B cell (primary cell): ENCODE measurements at regions not wholly inside any gene's neighbourhood (a gene's known extent, or its start where the extent isn't known, plus 50 kb on each side); places are given as distances from the start of the nearest gene placed in this dataset.

Experiments
- ATAC-seq: fragments of 200-7000 bp; cut with Tn5 transposase; one replicate; pipeline ENCODE4 v1.10.0; 2021; ENCODE audit warnings: low read depth, mild to moderate bottlenecking, moderate number of reproducible peaks, moderate library complexity
- CTCF ChIA-PET: fragments of 350-600 bp; sonication (Branson Sonifier 250); formaldehyde crosslinking; loops from one replicate; lab custom pipeline; 2021; ENCODE audit warnings: antibody characterized with exemption, inconsistent platforms; lab: Charles Lee
- POLR2A ChIA-PET: fragments of 350-600 bp; sonication (Branson Sonifier 250); formaldehyde crosslinking; loops from one replicate; lab custom pipeline; 2021; ENCODE audit warnings: antibody characterized with exemption; lab: Charles Lee
- DNase-seq: peaks from one replicate; pipeline ENCODE4 v3.0.0; 2013
- H2AFZ ChIP-seq: 2 replicates; pipeline ENCODE4 v1.6.1; 2012; ENCODE audit warnings: mild to moderate bottlenecking, low read depth, low read length; ENCODE audit not compliant: insufficient read depth, poor library complexity, severe bottlenecking
- H3K27ac ChIP-seq, 2 donors: 1 replicate in 1 of 2; 2 replicates in 1 of 2; pipeline ENCODE4 v1.5.1; 2012 to 2013; ENCODE audit warnings: low read length in 2 of 2, mild to moderate bottlenecking in 2 of 2, moderate library complexity in 1 of 2
- H3K27me3 ChIP-seq, 4 experiments: fragments of 200-600 bp in 1 of 4; sonication (generic) in 1 of 4; replicated peaks in 1 of 4; 1 replicate in 2 of 4; 2 replicates in 2 of 4; pipeline versions ENCODE4 v1.6.1 to v1.7.0; 2013 to 2016; ENCODE audit warnings: low read length in 3 of 4, mild to moderate bottlenecking in 2 of 4, mixed read lengths in 1 of 4, moderate library complexity in 1 of 4; ENCODE audit not compliant: insufficient read depth in 4 of 4, control insufficient read depth in 3 of 4; ENCODE audit errors: control extremely low read depth in 1 of 4
- H3K36me3 ChIP-seq, 2 experiments: replicated peaks in 1 of 2; 1 replicate in 1 of 2; 2 replicates in 1 of 2; pipeline versions ENCODE4 v1.6.1 to v1.7.1; 2013; ENCODE audit warnings: low read length in 1 of 2; ENCODE audit not compliant: insufficient read depth in 2 of 2, control insufficient read depth in 1 of 2; ENCODE audit errors: control extremely low read depth in 1 of 2, extremely low read depth in 1 of 2
- H3K4me1 ChIP-seq, 2 donors: fragments of 200-600 bp in 1 of 2; sonication (generic) in 1 of 2; 1 replicate in 1 of 2; 2 replicates in 1 of 2; pipeline versions ENCODE4 v1.5.1 to v1.6.1; 2013 to 2017; ENCODE audit warnings: low read length in 2 of 2; ENCODE audit not compliant: control insufficient read depth in 2 of 2, insufficient read depth in 2 of 2
- H3K4me2 ChIP-seq: replicated peaks from 2 replicates; pipeline ENCODE3; 2012; ENCODE audit warnings: mild to moderate bottlenecking, low read depth, low read length; ENCODE audit not compliant: poor library complexity, severe bottlenecking
- H3K4me3 ChIP-seq, 5 experiments: fragments of 200-600 bp in 1 of 5; sonication (generic) in 1 of 5; 1 replicate in 3 of 5; 2 replicates in 2 of 5; pipeline versions ENCODE4 v1.5.1 to v1.7.0; 2011 to 2016; ENCODE audit warnings: low read length in 4 of 5, mild to moderate bottlenecking in 4 of 5, low read depth in 2 of 5, control low read depth in 1 of 5, moderate library complexity in 1 of 5; ENCODE audit not compliant: insufficient read depth in 1 of 5; ENCODE audit errors: control extremely low read depth in 1 of 5, extremely low read depth in 1 of 5
- H3K79me2 ChIP-seq: fragments of 200-600 bp; sonication (generic); one replicate; pipeline ENCODE4 v1.6.0; 2016; ENCODE audit warnings: low read length; ENCODE audit not compliant: control insufficient read depth, insufficient read depth
- H3K9ac ChIP-seq: fragments of 200-600 bp; sonication (generic); 2 replicates; pipeline ENCODE4 v1.6.1; 2017; ENCODE audit warnings: mild to moderate bottlenecking, low read length, moderate library complexity
- H3K9me3 ChIP-seq, 3 donors: one replicate each; pipeline versions ENCODE4 v1.6.1 to v1.7.1; 2013; ENCODE audit warnings: low read length in 2 of 3; ENCODE audit not compliant: control insufficient read depth in 2 of 3, insufficient read depth in 1 of 3; ENCODE audit errors: control extremely low read depth in 1 of 3
- H4K20me1 ChIP-seq: 2 replicates; pipeline ENCODE4 v1.6.0; 2012; ENCODE audit warnings: mild to moderate bottlenecking, low read length; ENCODE audit not compliant: insufficient read depth, control insufficient read depth, poor library complexity, severe bottlenecking
- H3K27ac Mint-ChIP-seq: one replicate; pipeline ENCODE4 v1.8.0; 2021; ENCODE audit warnings: mixed read lengths
- H3K27me3 Mint-ChIP-seq: one replicate; pipeline ENCODE4 v1.8.0; 2021; ENCODE audit warnings: mixed read lengths
- H3K4me1 Mint-ChIP-seq: one replicate; pipeline ENCODE4 v1.8.0; 2021; ENCODE audit warnings: mixed read lengths
- H3K4me3 Mint-ChIP-seq: one replicate; pipeline ENCODE4 v1.8.0; 2021; ENCODE audit warnings: mixed read lengths
- H3K9me3 Mint-ChIP-seq: one replicate; pipeline ENCODE4 v1.8.0; 2022; ENCODE audit warnings: mixed read lengths; ENCODE audit not compliant: insufficient read depth
- EZH2 ChIP-seq: IDR thresholded peaks from 2 replicates; pipeline ENCODE4 v1.6.1; 2012; ENCODE audit warnings: borderline replicate concordance, low read depth, mild to moderate bottlenecking, moderate library complexity, low read length; ENCODE audit not compliant: insufficient read depth, poor library complexity, severe bottlenecking
- WGBS: methylation state at CpG from one replicate; pipeline ENCODE4 v1.1.5; 2013; ENCODE audit warnings: missing lambda C conversion rate; ENCODE audit not compliant: insufficient coverage; 5-methylcytosine and 5-hydroxymethylcytosine counted together
- intact Hi-C: fragments of 100-400 bp; cut with micrococcal nuclease; formaldehyde crosslinking; loops from one replicate; pipeline ENCODE4 v1.10.0; 2022
- TF ChIP-seq, protein P1 (sequence below): fragments of 200-600 bp; IDR thresholded peaks from one replicate; pipeline ENCODE4 v1.8.0; 2022; ENCODE audit warnings: antibody characterized with exemption, mild to moderate bottlenecking

DNA sequence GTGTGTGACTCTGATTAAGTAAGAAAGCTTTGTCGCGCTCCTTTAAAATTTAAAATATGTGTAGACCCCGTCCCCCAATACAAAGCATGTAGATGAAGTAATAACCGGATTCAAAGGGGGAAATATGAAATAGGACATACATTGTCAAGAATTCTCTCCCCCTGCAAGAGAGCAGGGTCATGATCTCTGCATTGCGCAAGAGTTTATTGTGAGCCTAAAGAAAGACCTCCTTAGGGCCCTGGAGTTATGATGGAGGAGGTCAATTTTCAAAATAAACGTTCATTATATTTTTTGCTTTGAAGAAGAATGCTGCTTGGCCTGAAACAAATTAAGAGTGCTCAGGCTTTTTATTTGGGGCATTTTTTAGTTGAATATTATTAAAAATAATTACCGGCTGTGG, 235.0 kb downstream of the SHOX2 start:
- Histone ChIP-seq H3K27ac (no peak overlapping the region), H4K20me1 (no peaks in the 10 kb centered on the region), H3K9me3 (no peaks in the 10 kb centered on the region), H3K27me3 (no peaks in the 10 kb centered on the region), H3K36me3 (no peaks in the 10 kb centered on the region), H3K9ac (no peak overlapping the region), H2AFZ (no peak overlapping the region), H3K4me3 (no peak overlapping the region), H3K4me2 (no peak overlapping the region), H3K4me1 (no peaks in the 10 kb centered on the region), H3K79me2 (no peaks in the 10 kb centered on the region)
- H3K9me3 Mint-ChIP-seq = no peaks in the 10 kb centered on the region
- ATAC-seq (no peak), DNase-seq (no peak)
- H3K4me1 Mint-ChIP-seq = no peaks in the 10 kb centered on the region
- intact Hi-C loops = no loop called here
- ChIA-PET CTCF (interaction anchor here (1.2 kb wide), 1 partner anchor 12 kb away, joined by 4 read pairs; no protein-coding TSS in a partner anchor), POLR2A (no interaction called here)
- no peak overlapping the region for H3K27ac Mint-ChIP-seq
- TF ChIP-seq EZH2 = no peak
- TF ChIP-seq, protein P1, sequence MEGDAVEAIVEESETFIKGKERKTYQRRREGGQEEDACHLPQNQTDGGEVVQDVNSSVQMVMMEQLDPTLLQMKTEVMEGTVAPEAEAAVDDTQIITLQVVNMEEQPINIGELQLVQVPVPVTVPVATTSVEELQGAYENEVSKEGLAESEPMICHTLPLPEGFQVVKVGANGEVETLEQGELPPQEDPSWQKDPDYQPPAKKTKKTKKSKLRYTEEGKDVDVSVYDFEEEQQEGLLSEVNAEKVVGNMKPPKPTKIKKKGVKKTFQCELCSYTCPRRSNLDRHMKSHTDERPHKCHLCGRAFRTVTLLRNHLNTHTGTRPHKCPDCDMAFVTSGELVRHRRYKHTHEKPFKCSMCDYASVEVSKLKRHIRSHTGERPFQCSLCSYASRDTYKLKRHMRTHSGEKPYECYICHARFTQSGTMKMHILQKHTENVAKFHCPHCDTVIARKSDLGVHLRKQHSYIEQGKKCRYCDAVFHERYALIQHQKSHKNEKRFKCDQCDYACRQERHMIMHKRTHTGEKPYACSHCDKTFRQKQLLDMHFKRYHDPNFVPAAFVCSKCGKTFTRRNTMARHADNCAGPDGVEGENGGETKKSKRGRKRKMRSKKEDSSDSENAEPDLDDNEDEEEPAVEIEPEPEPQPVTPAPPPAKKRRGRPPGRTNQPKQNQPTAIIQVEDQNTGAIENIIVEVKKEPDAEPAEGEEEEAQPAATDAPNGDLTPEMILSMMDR = no peak
- WGBS = 100% methylated on average over 1 of the region's 7 CpGs
- no peaks in the 10 kb centered on the region for H3K27me3 Mint-ChIP-seq
- H3K4me3 Mint-ChIP-seq = no peak overlapping the region

DNA sequence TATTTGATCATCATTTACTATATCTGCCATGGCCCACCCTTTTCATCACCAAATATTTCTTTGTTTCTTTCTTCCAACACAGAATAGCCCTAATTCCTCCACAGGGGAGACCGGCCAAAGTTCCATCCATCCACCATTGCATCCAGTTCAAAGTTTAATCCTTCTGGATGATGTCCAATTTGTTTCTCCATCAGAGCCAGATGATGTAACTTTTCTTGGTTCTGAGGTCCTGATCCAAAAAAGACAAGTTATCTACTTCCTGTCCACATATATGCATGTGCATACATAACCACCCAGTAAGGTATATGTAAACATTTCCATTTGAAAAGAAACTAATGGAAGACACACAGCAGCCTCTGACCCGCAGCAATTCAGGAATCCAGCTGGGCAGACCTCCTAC, 237.3 kb downstream of the SHOX2 start:
- POLR2A ChIA-PET = no interaction called here
- intact Hi-C loops = no loop called here

More for the DNA sequence above, 237.3 kb downstream of the SHOX2 start:
- H3K4me3 ChIP-seq = no peak overlapping the region
- no peaks in the 10 kb centered on the region for H3K79me2 ChIP-seq
- no peaks in the 10 kb centered on the region for H3K36me3 ChIP-seq
- no peaks in the 10 kb centered on the region for H3K27me3 ChIP-seq
- Mint-ChIP-seq H3K27me3 (no peaks in the 10 kb centered on the region), H3K4me3 (no peak overlapping the region), H3K9me3 (no peaks in the 10 kb centered on the region), H3K27ac (no peak overlapping the region), H3K4me1 (no peaks in the 10 kb centered on the region)
- CTCF ChIA-PET = no interaction called here
- no peak for ATAC-seq
- DNase-seq = no peak
- H3K9me3 ChIP-seq = no peaks in the 10 kb centered on the region
- no peak overlapping the region for H3K4me2 ChIP-seq
- no peaks in the 10 kb centered on the region for H3K4me1 ChIP-seq
- H2AFZ ChIP-seq = no peak overlapping the region
- H3K9ac ChIP-seq = no peak overlapping the region
- 86% methylated on average over 1 of the region's 2 CpGs for WGBS
- TF ChIP-seq EZH2 = no peak
- no peak overlapping the region for H3K27ac ChIP-seq
- no peaks in the 10 kb centered on the region for H4K20me1 ChIP-seq
